ENCODE measurements at regions not wholly inside any gene's neighbourhood (a gene's known extent, or its start where the extent isn't known, plus 50 kb on each side); places are given as distances from the start of the nearest gene placed in this dataset.

- TF ChIP-seq, protein P1, sequence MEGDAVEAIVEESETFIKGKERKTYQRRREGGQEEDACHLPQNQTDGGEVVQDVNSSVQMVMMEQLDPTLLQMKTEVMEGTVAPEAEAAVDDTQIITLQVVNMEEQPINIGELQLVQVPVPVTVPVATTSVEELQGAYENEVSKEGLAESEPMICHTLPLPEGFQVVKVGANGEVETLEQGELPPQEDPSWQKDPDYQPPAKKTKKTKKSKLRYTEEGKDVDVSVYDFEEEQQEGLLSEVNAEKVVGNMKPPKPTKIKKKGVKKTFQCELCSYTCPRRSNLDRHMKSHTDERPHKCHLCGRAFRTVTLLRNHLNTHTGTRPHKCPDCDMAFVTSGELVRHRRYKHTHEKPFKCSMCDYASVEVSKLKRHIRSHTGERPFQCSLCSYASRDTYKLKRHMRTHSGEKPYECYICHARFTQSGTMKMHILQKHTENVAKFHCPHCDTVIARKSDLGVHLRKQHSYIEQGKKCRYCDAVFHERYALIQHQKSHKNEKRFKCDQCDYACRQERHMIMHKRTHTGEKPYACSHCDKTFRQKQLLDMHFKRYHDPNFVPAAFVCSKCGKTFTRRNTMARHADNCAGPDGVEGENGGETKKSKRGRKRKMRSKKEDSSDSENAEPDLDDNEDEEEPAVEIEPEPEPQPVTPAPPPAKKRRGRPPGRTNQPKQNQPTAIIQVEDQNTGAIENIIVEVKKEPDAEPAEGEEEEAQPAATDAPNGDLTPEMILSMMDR (conservative IDR thresholded peaks at IDR 0.05 in 1 of 2, IDR thresholded peaks at IDR 0.05 in 1 of 2; ENCODE audit: low read depth in 1 of 2, low read length in 2 of 2): no peak
- no peak for TF ChIP-seq EZH2 (IDR thresholded peaks at IDR 0.05; ENCODE audit: low read length, missing control alignments)
Observed at GRCh38 chr12:30859226-30859625, 67.3 kb upstream of the TSPAN11 start.
